MM.1S (cell line): ENCODE measurements at regions not wholly inside any gene's neighbourhood (a gene's known extent, or its start where the extent isn't known, plus 50 kb on each side); places are given as distances from the start of the nearest gene placed in this dataset.

Source experiments
- EZH2 ChIP-seq: fragments of 300-600 bp; sonication (generic); optimal IDR thresholded peaks from 2 replicates; pipeline ENCODE3; 2017; ENCODE audit warnings: low read depth, mild to moderate bottlenecking, antibody characterized with exemption, low read length, mixed read lengths
- TF ChIP-seq, protein P1 (sequence below): fragments of 300-600 bp; sonication (generic); IDR thresholded peaks from 2 replicates; pipeline ENCODE4 v1.5.1; 2016; ENCODE audit warnings: antibody characterized with exemption, low read length, mixed read lengths

DNA sequence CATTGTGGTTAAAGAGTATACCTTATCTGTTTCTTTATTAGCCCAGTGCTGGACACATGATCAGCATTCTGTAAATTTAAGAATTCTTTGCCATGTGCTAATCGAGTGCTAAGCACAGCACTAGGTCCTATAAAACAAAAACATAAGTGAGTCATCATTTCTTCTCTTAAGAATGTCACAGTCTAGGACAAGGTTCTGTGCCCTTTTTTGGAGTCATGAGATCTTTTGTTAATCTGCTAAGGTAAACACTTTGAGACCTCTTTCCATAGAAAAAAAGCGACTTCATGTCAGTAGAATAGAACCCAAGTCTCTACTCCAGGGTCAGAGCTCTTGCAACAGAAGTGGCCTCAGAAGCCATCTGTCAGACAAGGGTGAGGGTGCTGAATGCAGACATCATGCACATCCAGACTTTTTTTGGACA is 70.0 kb upstream of the NFIA start:
- TF ChIP-seq, protein P1, sequence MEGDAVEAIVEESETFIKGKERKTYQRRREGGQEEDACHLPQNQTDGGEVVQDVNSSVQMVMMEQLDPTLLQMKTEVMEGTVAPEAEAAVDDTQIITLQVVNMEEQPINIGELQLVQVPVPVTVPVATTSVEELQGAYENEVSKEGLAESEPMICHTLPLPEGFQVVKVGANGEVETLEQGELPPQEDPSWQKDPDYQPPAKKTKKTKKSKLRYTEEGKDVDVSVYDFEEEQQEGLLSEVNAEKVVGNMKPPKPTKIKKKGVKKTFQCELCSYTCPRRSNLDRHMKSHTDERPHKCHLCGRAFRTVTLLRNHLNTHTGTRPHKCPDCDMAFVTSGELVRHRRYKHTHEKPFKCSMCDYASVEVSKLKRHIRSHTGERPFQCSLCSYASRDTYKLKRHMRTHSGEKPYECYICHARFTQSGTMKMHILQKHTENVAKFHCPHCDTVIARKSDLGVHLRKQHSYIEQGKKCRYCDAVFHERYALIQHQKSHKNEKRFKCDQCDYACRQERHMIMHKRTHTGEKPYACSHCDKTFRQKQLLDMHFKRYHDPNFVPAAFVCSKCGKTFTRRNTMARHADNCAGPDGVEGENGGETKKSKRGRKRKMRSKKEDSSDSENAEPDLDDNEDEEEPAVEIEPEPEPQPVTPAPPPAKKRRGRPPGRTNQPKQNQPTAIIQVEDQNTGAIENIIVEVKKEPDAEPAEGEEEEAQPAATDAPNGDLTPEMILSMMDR, result no peak
- no peak for TF ChIP-seq EZH2
